ENCODE measurements at regions not wholly inside any gene's neighbourhood (a gene's known extent, or its start where the extent isn't known, plus 50 kb on each side); places are given as distances from the start of the nearest gene placed in this dataset.

DNA sequence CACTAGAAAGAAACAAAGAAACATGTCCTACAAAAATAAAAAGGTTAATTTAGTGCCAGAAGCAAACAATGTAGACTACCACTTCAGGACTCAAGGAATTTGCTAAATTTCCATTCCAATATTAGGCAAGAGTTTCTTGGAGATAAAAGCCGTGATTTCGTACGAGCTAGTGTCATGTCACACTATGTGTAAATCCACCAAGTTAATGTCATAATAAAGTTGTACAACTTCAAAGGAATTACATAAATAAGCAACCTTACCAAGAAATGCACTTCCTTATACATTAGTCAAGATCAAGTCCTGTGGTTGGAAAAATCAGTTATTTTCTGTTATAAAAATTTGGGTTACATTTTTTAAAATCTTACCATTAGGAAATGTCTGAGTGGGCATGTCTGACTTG, 1222.8 kb downstream of the GALC start:
- TF ChIP-seq MEF2A (IDR thresholded peaks at IDR 0.05; ENCODE audit: insufficient read depth, low read depth, low read length) (no peak), MYC (IDR thresholded peaks at IDR 0.05; ENCODE audit: insufficient read depth, insufficient read length, insufficient replicate concordance, low read length, severe bottlenecking) (no peak), SP1 (IDR thresholded peaks at IDR 0.05; ENCODE audit: low read depth, low read length) (no peak), KDM1A (IDR thresholded peaks at IDR 0.05; ENCODE audit: borderline replicate concordance) (no peak), ASH2L (IDR thresholded peaks at IDR 0.05; ENCODE audit: borderline replicate concordance, low read depth) (no peak), POLR2AphosphoS2 (IDR thresholded peaks at IDR 0.05; ENCODE audit: low read depth, low read length) (no peak), PAX8 (IDR thresholded peaks at IDR 0.05) (no peak), HCFC1 (IDR thresholded peaks at IDR 0.05; ENCODE audit: low read length) (no peak), EED (IDR thresholded peaks at IDR 0.05; ENCODE audit: low read depth) (no peak), ZNF274 (IDR thresholded peaks at IDR 0.05; ENCODE audit: insufficient read depth, insufficient read length) (no peak)
- TF ChIP-seq, protein P1, sequence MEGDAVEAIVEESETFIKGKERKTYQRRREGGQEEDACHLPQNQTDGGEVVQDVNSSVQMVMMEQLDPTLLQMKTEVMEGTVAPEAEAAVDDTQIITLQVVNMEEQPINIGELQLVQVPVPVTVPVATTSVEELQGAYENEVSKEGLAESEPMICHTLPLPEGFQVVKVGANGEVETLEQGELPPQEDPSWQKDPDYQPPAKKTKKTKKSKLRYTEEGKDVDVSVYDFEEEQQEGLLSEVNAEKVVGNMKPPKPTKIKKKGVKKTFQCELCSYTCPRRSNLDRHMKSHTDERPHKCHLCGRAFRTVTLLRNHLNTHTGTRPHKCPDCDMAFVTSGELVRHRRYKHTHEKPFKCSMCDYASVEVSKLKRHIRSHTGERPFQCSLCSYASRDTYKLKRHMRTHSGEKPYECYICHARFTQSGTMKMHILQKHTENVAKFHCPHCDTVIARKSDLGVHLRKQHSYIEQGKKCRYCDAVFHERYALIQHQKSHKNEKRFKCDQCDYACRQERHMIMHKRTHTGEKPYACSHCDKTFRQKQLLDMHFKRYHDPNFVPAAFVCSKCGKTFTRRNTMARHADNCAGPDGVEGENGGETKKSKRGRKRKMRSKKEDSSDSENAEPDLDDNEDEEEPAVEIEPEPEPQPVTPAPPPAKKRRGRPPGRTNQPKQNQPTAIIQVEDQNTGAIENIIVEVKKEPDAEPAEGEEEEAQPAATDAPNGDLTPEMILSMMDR (IDR thresholded peaks at IDR 0.05 in 2 of 3, conservative IDR thresholded peaks at IDR 0.05 in 1 of 3; ENCODE audit: control insufficient read depth in 2 of 3, extremely low read depth in 1 of 3, insufficient read depth in 1 of 3, low read depth in 3 of 3, low read length in 3 of 3): no peak
- TF ChIP-seq, protein P2, sequence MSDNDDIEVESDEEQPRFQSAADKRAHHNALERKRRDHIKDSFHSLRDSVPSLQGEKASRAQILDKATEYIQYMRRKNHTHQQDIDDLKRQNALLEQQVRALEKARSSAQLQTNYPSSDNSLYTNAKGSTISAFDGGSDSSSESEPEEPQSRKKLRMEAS (IDR thresholded peaks at IDR 0.05; ENCODE audit: low read depth, low read length): no peak
- TF ChIP-seq, protein P3, sequence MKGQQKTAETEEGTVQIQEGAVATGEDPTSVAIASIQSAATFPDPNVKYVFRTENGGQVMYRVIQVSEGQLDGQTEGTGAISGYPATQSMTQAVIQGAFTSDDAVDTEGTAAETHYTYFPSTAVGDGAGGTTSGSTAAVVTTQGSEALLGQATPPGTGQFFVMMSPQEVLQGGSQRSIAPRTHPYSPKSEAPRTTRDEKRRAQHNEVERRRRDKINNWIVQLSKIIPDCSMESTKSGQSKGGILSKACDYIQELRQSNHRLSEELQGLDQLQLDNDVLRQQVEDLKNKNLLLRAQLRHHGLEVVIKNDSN (IDR thresholded peaks at IDR 0.05; ENCODE audit: borderline replicate concordance, extremely low read length, insufficient read depth, low read depth, low read length): no peak
